Mucosa of descending colon (tissue), 3 donors: ENCODE measurements at regions not wholly inside any gene's neighbourhood (a gene's known extent, or its start where the extent isn't known, plus 50 kb on each side); places are given as distances from the start of the nearest gene placed in this dataset.

Experiments used
- ATAC-seq: fragments of 200-7000 bp; cut with Tn5 transposase; one replicate; pipeline ENCODE4 v1.9.1; 2020; ENCODE audit warnings: mild to moderate bottlenecking, moderate library complexity
- DNase-seq, 3 donors: peaks; one replicate each; pipeline ENCODE4 v3.0.0-alpha.2; 2020
- H3K36me3 ChIP-seq: fragments of 200-600 bp; one replicate; pipeline ENCODE4 v1.8.0; 2021; ENCODE audit warnings: low read depth, mild to moderate bottlenecking
- H3K4me1 ChIP-seq: fragments of 200-600 bp; one replicate; pipeline ENCODE4 v1.8.0; 2021; ENCODE audit warnings: low read depth, mild to moderate bottlenecking
- H3K4me3 ChIP-seq: fragments of 200-600 bp; one replicate; pipeline ENCODE4 v1.8.0; 2021; ENCODE audit warnings: mild to moderate bottlenecking
- H3K9me3 ChIP-seq: fragments of 200-600 bp; one replicate; pipeline ENCODE4 v1.8.0; 2021; ENCODE audit warnings: mild to moderate bottlenecking
- intact Hi-C, 2 donors: fragments of 100-400 bp; cut with DNase I in 1 of 2; cut with micrococcal nuclease in 1 of 2; formaldehyde crosslinking; loops; one replicate each; pipeline versions ENCODE4 v1.11.0 to v1.11.1; 2022; cut with DNase I, micrococcal nuclease
- TF ChIP-seq, protein P1 (sequence below): fragments of 200-600 bp; IDR thresholded peaks from one replicate; pipeline ENCODE4 v1.8.0; 2022; ENCODE audit warnings: antibody characterized with exemption, mild to moderate bottlenecking
- donor health status: DM: no; HTN: no; CAD: no; lungs with moderate emphysema.
- donor health status: DM: no; HTN: no; CAD: no.
- donor health status: DM: no; HTN: yes; CAD: no.

DNA sequence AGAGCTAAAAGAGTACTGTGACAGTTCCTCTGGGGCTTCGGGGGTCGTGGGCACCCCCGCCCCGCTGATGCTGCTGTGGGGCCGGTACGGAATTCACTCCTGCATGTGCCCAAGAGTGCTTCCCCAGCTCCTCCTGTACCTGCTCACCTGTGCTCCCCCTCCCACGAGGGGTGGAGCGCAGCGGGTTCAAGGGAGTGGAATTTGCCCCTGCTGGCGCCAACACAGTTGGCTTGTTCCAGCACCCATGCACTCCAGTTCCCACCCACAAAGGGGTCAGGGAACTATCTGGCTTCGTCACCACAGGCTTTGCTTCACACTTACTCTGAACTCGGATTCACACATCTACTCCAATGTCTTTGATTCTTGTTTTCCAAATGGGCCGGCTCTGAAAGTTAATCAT is 1086.9 kb upstream of the CDH6 start:
- no peak for DNase-seq

DNA sequence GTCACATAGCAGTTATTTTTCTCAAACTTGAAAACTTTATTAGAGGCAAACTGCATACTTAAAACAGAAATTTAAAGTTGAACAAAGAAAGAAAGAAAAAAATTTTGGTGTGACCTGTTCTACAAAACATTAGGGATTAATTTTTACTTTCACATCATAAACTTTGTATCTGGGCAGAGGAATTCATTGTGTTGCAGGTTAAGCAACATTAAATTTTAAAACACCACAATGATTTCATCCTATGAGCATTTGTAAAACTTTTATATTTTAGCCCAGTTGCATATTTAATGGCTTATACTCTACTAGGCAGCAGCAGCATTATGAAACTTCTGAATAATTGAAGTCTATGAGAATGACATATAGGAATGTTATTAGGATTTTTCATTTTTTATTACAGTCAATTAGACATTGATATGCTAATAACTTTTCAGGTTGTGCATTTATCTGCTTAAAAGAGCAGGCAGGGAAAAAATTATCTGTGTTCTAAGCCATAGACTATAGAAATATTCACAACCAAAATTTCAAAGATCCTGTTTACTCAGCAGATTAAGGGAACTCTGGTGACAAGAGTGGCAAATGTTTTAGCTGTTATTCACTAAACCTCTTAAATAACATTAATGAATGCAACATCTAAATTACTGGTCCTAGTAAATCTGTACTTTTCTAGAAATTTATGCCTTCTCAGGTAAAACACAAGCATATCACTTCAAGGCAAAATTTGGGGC is 1088.5 kb upstream of the CDH6 start:
- Histone ChIP-seq H3K4me1 (no peaks in the 10 kb centered on the region), H3K9me3 (peaks cover 18% of the 10 kb centered on the region), H3K4me3 (no peak overlapping the region), H3K36me3 (no peaks in the 10 kb centered on the region)
- intact Hi-C loops: no loop called here
- TF ChIP-seq, protein P1, sequence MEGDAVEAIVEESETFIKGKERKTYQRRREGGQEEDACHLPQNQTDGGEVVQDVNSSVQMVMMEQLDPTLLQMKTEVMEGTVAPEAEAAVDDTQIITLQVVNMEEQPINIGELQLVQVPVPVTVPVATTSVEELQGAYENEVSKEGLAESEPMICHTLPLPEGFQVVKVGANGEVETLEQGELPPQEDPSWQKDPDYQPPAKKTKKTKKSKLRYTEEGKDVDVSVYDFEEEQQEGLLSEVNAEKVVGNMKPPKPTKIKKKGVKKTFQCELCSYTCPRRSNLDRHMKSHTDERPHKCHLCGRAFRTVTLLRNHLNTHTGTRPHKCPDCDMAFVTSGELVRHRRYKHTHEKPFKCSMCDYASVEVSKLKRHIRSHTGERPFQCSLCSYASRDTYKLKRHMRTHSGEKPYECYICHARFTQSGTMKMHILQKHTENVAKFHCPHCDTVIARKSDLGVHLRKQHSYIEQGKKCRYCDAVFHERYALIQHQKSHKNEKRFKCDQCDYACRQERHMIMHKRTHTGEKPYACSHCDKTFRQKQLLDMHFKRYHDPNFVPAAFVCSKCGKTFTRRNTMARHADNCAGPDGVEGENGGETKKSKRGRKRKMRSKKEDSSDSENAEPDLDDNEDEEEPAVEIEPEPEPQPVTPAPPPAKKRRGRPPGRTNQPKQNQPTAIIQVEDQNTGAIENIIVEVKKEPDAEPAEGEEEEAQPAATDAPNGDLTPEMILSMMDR: no peak
- no peak for DNase-seq
- no peak for ATAC-seq

More for the DNA sequence above, 1086.9 kb upstream of the CDH6 start:
- Histone ChIP-seq H3K9me3 (peaks cover 15% of the 10 kb centered on the region), H3K4me3 (no peak overlapping the region), H3K4me1 (no peaks in the 10 kb centered on the region), H3K36me3 (no peaks in the 10 kb centered on the region)
- TF ChIP-seq, protein P1: no peak
- no peak for ATAC-seq
- intact Hi-C loops: no loop called here

DNA sequence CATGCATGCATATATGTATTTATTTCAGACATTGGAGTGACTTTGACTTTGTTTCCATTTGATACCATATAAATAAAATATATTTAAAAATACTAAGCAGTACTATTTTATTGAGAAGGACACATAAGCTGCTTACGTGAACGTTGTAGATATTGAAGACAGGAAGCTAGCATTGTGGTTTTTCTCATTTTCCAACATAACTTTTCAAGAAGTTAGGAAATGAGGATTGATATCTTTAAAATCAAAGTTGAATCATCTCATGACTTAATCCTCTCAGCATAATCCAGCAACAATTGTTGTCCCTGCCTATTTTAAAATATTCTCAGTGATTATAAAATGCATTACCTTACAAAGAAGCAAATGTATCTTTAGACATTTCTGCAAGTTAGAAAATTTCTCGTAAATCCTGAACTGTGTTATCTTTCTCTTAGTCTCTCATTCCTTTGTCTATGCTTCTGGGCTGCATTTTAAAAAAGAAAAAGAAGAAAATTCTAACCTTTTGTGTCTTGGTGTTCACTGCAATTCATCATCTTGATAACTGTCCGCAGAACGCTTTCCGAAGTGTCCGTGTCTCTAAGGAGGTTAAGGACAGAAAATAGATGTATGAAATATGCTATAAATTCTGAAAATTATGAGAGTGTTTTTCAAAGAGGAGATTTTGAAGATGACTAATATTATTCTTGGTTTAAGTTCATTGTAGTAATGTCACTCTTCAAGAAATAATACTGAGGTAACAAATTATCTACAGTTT is 1089.9 kb upstream of the CDH6 start:
- TF ChIP-seq, protein P1: no peak
- intact Hi-C loops: no loop called here
- Histone ChIP-seq H3K4me1 (no peaks in the 10 kb centered on the region), H3K36me3 (no peaks in the 10 kb centered on the region), H3K4me3 (no peak overlapping the region), H3K9me3 (peaks cover 21% of the 10 kb centered on the region)
- ATAC-seq (no peak), DNase-seq (no peak)

DNA sequence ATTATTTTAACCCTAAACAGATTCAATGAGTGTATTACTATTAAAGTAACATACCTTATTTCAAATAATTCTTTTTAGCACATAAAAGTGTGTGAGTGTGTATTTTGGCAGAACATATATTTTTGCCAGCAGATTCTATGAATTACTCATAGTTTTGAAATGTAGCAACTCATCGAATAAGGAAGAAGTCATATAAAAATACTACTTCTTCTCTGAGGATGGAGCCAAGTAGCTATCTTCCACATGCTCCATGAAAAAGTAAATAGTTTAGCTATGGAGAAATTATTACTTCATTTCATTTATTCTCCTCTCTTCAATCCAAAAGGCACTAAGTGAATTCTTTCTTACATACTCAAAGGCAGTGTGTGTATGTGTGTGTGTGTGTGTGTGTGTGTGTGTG is 1090.4 kb upstream of the CDH6 start:
- Histone ChIP-seq H3K4me1 (no peaks in the 10 kb centered on the region), H3K36me3 (no peaks in the 10 kb centered on the region), H3K9me3 (peaks cover 21% of the 10 kb centered on the region), H3K4me3 (no peak overlapping the region)
- TF ChIP-seq, protein P1: no peak
- intact Hi-C loops: no loop called here
- DNase-seq: no peak
- ATAC-seq: no peak

DNA sequence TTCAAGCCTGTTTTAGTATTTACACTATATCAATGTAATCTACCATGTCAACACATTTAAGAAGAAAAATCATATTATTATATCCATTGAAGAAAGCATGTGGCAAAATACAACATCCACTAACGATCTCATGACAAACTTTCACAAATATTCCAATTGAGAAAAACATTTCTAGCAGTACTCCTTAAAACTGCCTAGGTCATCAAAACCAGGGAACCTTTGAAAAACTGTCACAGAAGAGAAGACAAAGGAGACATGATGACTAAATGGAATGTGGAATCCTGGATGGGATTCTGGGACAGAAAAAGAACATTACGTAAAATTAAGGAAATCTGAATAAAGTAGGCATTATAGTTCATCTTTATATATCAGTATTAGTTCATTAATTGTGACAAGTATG is 1091.3 kb upstream of the CDH6 start:
- H3K36me3 ChIP-seq: no peaks in the 10 kb centered on the region
- H3K4me3 ChIP-seq: no peak overlapping the region
- ATAC-seq (no peak), DNase-seq (no peak)
- no peaks in the 10 kb centered on the region for H3K4me1 ChIP-seq
- TF ChIP-seq, protein P1: no peak
- intact Hi-C loops: no loop called here
- peaks cover 21% of the 10 kb centered on the region for H3K9me3 ChIP-seq
